Tibial artery (tissue), 4 donors: ENCODE measurements at regions not wholly inside any gene's neighbourhood (a gene's known extent, or its start where the extent isn't known, plus 50 kb on each side); places are given as distances from the start of the nearest gene placed in this dataset.

Experiments used
- DNase-seq, 2 donors: peaks; one replicate each; pipeline ENCODE4 v3.0.0-alpha.2; 2019
- H3K27ac ChIP-seq, 2 donors: fragments of 200-600 bp; sonication (generic) in 1 of 2; 1 replicate in 1 of 2; 2 replicates in 1 of 2; pipeline ENCODE4 v1.5.1; 2018 to 2019; ENCODE audit warnings: mild to moderate bottlenecking in 1 of 2
- H3K27me3 ChIP-seq, 2 donors: fragments of 200-600 bp; sonication (generic) in 1 of 2; one replicate each; pipeline versions ENCODE4 v1.5.1 to v1.6.0; 2016 to 2019
- H3K36me3 ChIP-seq, 3 donors: fragments of 200-600 bp; sonication (generic) in 2 of 3; one replicate each; pipeline ENCODE4 v1.5.1; 2016 to 2019; ENCODE audit warnings: mild to moderate bottlenecking in 2 of 3
- H3K4me1 ChIP-seq, 4 donors: fragments of 200-600 bp; sonication (generic) in 2 of 4; 1 replicate in 3 of 4; 2 replicates in 1 of 4; pipeline ENCODE4 v1.5.1; 2016 to 2019
- H3K4me3 ChIP-seq, 2 donors: fragments of 200-600 bp; sonication (generic) in 1 of 2; 1 replicate in 1 of 2; 2 replicates in 1 of 2; pipeline ENCODE4 v1.5.1; 2018 to 2019; ENCODE audit warnings: mild to moderate bottlenecking in 2 of 2
- H3K9me3 ChIP-seq, 3 donors: fragments of 200-600 bp; sonication (generic) in 1 of 3; one replicate each; pipeline ENCODE4 v1.5.1; 2016 to 2019
- intact Hi-C: fragments of 100-400 bp; cut with DNase I; formaldehyde crosslinking; loops from one replicate; pipeline ENCODE4 v1.15.0; 2023; ENCODE audit warnings: low total_unique reads
- TF ChIP-seq, protein P1 (sequence below), 2 experiments: fragments of 200-600 bp in 1 of 2; fragments of 450-650 bp in 1 of 2; IDR thresholded peaks; one replicate each; pipeline ENCODE4 v1.5.1; 2017 to 2019; ENCODE audit warnings: antibody characterized with exemption in 2 of 2, mild to moderate bottlenecking in 1 of 2, moderate library complexity in 1 of 2

DNA sequence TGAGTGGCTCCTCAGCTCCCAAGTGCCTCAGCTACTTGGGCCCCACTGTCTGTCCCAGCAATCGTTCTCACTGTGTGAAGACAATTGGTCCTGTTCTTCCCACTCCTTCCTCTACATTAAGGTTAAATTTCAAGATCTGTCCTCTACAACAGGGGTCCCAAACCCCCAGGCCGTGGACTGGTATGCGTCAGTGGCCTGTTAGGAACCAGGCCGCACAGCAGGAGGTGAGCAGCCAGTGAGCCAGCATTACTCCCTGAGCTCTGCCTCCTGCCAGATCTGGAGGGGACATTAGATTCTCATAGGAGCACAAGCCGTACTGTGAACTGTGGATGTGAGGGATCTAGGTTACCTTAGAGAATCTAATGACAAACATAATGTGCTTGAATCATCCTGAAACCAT lies 376.9 kb upstream of the FZD8 start:
- Histone ChIP-seq H3K27me3 (no peaks in the 10 kb centered on the region), H3K36me3 (no peaks in the 10 kb centered on the region), H3K9me3 (no peaks in the 10 kb centered on the region), H3K27ac (no peak overlapping the region), H3K4me3 (no peak overlapping the region), H3K4me1 (peaks cover 0 to 4% (median 0%) of the 10 kb centered on the region in 4 donors)
- intact Hi-C loops = no loop called here
- DNase-seq = no peak
- TF ChIP-seq, protein P1, sequence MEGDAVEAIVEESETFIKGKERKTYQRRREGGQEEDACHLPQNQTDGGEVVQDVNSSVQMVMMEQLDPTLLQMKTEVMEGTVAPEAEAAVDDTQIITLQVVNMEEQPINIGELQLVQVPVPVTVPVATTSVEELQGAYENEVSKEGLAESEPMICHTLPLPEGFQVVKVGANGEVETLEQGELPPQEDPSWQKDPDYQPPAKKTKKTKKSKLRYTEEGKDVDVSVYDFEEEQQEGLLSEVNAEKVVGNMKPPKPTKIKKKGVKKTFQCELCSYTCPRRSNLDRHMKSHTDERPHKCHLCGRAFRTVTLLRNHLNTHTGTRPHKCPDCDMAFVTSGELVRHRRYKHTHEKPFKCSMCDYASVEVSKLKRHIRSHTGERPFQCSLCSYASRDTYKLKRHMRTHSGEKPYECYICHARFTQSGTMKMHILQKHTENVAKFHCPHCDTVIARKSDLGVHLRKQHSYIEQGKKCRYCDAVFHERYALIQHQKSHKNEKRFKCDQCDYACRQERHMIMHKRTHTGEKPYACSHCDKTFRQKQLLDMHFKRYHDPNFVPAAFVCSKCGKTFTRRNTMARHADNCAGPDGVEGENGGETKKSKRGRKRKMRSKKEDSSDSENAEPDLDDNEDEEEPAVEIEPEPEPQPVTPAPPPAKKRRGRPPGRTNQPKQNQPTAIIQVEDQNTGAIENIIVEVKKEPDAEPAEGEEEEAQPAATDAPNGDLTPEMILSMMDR (IDR thresholded peaks at IDR 0.05) = no peak

DNA sequence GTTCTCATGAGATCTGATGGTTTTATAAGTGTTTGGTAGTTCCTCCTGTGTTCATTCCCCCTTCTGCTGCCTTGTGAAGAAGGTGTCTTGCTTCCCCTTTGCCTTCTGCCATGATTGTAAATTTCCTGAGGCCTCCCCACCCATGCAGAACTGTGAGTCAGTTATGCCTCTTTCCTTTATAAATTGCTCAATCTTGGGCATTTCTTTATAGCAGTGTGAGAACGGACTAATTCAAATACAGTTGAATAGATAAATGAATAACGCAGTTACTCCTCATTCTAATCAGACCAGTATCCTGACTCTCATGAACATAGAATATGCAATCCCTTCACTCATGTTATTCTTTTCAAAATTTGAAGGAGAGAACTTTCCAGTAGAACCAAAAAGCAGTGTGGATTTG lies 375.0 kb upstream of the FZD8 start:
- H3K4me1 ChIP-seq = no peaks in the 10 kb centered on the region
- intact Hi-C loops = no loop called here
- no peak overlapping the region for H3K4me3 ChIP-seq
- H3K36me3 ChIP-seq = no peaks in the 10 kb centered on the region
- no peaks in the 10 kb centered on the region for H3K27me3 ChIP-seq
- no peaks in the 10 kb centered on the region for H3K9me3 ChIP-seq
- H3K27ac ChIP-seq = no peak overlapping the region
- no peak for DNase-seq
- TF ChIP-seq, protein P1 (IDR thresholded peaks at IDR 0.05) = no peak

- no peaks in the 10 kb centered on the region for H3K4me1 ChIP-seq
- no peak for DNase-seq
- no peaks in the 10 kb centered on the region for H3K27me3 ChIP-seq
- intact Hi-C loops = no loop called here
- no peak overlapping the region for H3K27ac ChIP-seq
- TF ChIP-seq, protein P1 (IDR thresholded peaks at IDR 0.05) = no peak
- H3K4me3 ChIP-seq = no peak overlapping the region
- no peaks in the 10 kb centered on the region for H3K36me3 ChIP-seq
- no peaks in the 10 kb centered on the region for H3K9me3 ChIP-seq
Measured at GRCh38 chr10:36007369-36007768, 365.3 kb upstream of the FZD8 start.

DNA sequence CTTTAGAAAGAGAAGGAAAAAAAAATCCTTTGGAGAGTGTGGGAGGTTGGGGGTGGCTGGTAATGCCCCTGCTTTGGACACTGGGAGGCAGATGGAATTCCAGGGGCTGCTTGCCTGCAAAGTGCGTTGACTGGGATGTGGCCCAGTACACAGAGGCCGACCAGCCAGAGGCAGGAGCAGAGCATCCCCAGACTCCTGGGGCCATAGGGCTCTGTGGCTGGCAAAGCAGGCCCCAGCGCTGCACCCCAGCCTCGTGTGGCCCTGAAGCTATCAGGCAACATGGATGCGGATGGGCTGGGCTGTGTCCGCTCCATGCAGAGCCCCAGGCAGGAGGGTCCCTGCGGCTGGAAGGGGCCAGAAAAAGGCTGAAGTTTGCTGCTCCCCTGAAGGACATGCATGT lies 361.6 kb upstream of the FZD8 start:
- Histone ChIP-seq H3K27me3 (no peaks in the 10 kb centered on the region), H3K4me3 (no peak overlapping the region), H3K27ac (no peak overlapping the region), H3K9me3 (no peaks in the 10 kb centered on the region), H3K36me3 (no peaks in the 10 kb centered on the region), H3K4me1 (no peaks in the 10 kb centered on the region)
- DNase-seq = no peak
- intact Hi-C loops = no loop called here
- TF ChIP-seq, protein P1 (IDR thresholded peaks at IDR 0.05) = no peak

DNA sequence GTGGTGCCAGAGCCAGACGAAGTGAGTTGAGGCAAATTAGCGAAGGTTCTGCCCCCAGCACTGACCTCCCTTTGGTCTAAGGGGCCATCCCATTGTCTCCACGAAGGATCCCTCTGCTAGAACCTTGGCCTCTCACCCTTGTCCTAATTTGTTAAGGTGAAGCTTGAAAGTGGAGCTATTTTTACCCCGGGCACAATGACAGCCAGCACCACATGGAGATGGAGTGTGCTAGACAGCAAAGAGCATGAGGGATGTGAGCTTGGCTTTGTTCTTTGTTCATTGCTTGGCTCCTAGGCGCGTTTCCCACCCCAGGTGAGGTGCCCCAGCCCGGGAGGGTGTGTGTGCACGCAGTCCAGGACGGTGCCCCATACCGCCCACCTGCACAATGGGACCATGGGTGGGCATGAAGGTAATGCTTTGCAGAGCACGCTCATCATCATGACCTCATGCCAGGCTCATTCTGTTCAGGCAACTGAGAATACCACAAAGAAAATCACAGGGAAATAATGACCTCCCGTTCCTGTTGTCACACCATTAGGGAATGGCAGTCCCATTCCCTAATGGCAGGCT lies 361.0 kb upstream of the FZD8 start:
- DNase-seq = no peak
- intact Hi-C loops = no loop called here

More for the DNA sequence above, 361.0 kb upstream of the FZD8 start:
- Histone ChIP-seq H3K4me3 (no peak overlapping the region), H3K27ac (no peak overlapping the region), H3K4me1 (no peaks in the 10 kb centered on the region), H3K36me3 (no peaks in the 10 kb centered on the region), H3K9me3 (no peaks in the 10 kb centered on the region), H3K27me3 (no peaks in the 10 kb centered on the region)
- TF ChIP-seq, protein P1 (IDR thresholded peaks at IDR 0.05) = no peak
